Neural cell (in vitro differentiated cells): ENCODE measurements at regions not wholly inside any gene's neighbourhood (a gene's known extent, or its start where the extent isn't known, plus 50 kb on each side); places are given as distances from the start of the nearest gene placed in this dataset.

Experiments used
- H2AFZ ChIP-seq: fragments of 200-600, 300-800 bp; sonication (generic), shearing (Covaris generic); 2 replicates; pipeline ENCODE4 v1.6.0; 2014; ENCODE audit warnings: low read depth, mild to moderate bottlenecking, antibody characterized with exemption, low read length, moderate library complexity
- H3F3A ChIP-seq: fragments of 200-600 bp; shearing (Covaris generic); 2 replicates; pipeline ENCODE4 v1.6.1; 2016; ENCODE audit warnings: mild to moderate bottlenecking, moderate library complexity, mixed read lengths, antibody characterized with exemption, low read length; ENCODE audit not compliant: insufficient read depth, poor library complexity, severe bottlenecking
- H3K27ac ChIP-seq: fragments of 200-600, 300-800 bp; sonication (generic), shearing (Covaris generic); 2 replicates; pipeline ENCODE4 v1.5.1; 2014; ENCODE audit warnings: mild to moderate bottlenecking, low read length, moderate library complexity
- H3K27me3 ChIP-seq: fragments of 300-800, 200-600 bp; sonication (generic), shearing (Covaris generic); 2 replicates; pipeline ENCODE4 v1.6.0; 2014; ENCODE audit warnings: mild to moderate bottlenecking, low read depth, low read length, moderate library complexity; ENCODE audit not compliant: insufficient read depth
- H3K36me3 ChIP-seq: fragments of 300-800, 200-600 bp; sonication (generic), shearing (Covaris generic); 2 replicates; pipeline ENCODE4 v1.5.1; 2014; ENCODE audit warnings: mild to moderate bottlenecking, antibody characterized with exemption, low read length, moderate library complexity; ENCODE audit not compliant: insufficient read depth
- H3K4me2 ChIP-seq: fragments of 300-800, 200-600 bp; sonication (generic), shearing (Covaris generic); 2 replicates; pipeline ENCODE4 v1.6.0; 2014; ENCODE audit warnings: mild to moderate bottlenecking, low read length
- H3K4me3 ChIP-seq: fragments of 300-800, 200-600 bp; sonication (generic), shearing (Covaris generic); 2 replicates; pipeline ENCODE4 v1.5.1; 2014; ENCODE audit warnings: mild to moderate bottlenecking, low read length, moderate library complexity
- H3K79me2 ChIP-seq: fragments of 200-600 bp; shearing (Covaris generic); replicated peaks from 2 replicates; pipeline ENCODE4 v1.6.0; 2014; ENCODE audit warnings: mild to moderate bottlenecking, low read length, moderate library complexity; ENCODE audit not compliant: insufficient read depth
- H3K9ac ChIP-seq: fragments of 300-800, 200-600 bp; sonication (generic), shearing (Covaris generic); 2 replicates; pipeline ENCODE4 v1.6.1; 2016; ENCODE audit warnings: mild to moderate bottlenecking, low read length, mixed read lengths
- H3K9me2 ChIP-seq: fragments of 200-600 bp; shearing (Covaris generic); 2 replicates; pipeline ENCODE4 v1.6.1; 2016; ENCODE audit warnings: mild to moderate bottlenecking, low read length, mixed read lengths; ENCODE audit not compliant: insufficient read depth
- H3K9me3 ChIP-seq: fragments of 200-600, 300-800 bp; sonication (generic), shearing (Covaris generic); 2 replicates; pipeline ENCODE4 v1.6.1; 2016; ENCODE audit warnings: mild to moderate bottlenecking, mixed run types, low read length, moderate library complexity, mixed read lengths
- H4K20me1 ChIP-seq: fragments of 200-600 bp; shearing (Covaris generic); 2 replicates; pipeline ENCODE4 v1.6.1; 2016; ENCODE audit warnings: mild to moderate bottlenecking, mixed run types; ENCODE audit not compliant: insufficient read depth
- EP300 ChIP-seq: fragments of 450-650 bp; conservative IDR thresholded peaks from 2 replicates; pipeline ENCODE4 v1.6.1; 2014; ENCODE audit warnings: antibody characterized with exemption, mild to moderate bottlenecking, moderate library complexity; ENCODE audit not compliant: poor library complexity, severe bottlenecking
- EZH2 ChIP-seq: fragments of 200-600, 300-800 bp; shearing (Covaris generic), sonication (generic); IDR thresholded peaks from 2 replicates; pipeline ENCODE4 v1.6.1; 2014; ENCODE audit warnings: antibody characterized with exemption, low read length, borderline replicate concordance, mild to moderate bottlenecking; ENCODE audit not compliant: insufficient read depth, poor library complexity, severe bottlenecking
- MXI1 ChIP-seq: fragments of 450-650 bp; conservative IDR thresholded peaks from 2 replicates; pipeline ENCODE4 v1.6.1; 2014; ENCODE audit warnings: antibody characterized with exemption, mild to moderate bottlenecking; ENCODE audit not compliant: poor library complexity, severe bottlenecking
- POLR2AphosphoS5 ChIP-seq: IDR thresholded peaks from 2 replicates; pipeline ENCODE4 v1.6.1; 2012
- RAD21 ChIP-seq: fragments of 450-650 bp; conservative IDR thresholded peaks from 2 replicates; pipeline ENCODE4 v1.6.1; 2014; ENCODE audit warnings: antibody characterized with exemption, mild to moderate bottlenecking, moderate library complexity
- SMC3 ChIP-seq: fragments of 450-650 bp; conservative IDR thresholded peaks from 2 replicates; pipeline ENCODE4 v1.6.1; 2014; ENCODE audit warnings: antibody characterized with exemption, mild to moderate bottlenecking, moderate library complexity; ENCODE audit not compliant: poor library complexity
- TAF1 ChIP-seq: IDR thresholded peaks from 2 replicates; pipeline ENCODE4 v1.6.1; 2012; ENCODE audit warnings: low read depth
- TF ChIP-seq, protein P1 (sequence below): fragments of 450-650 bp; IDR thresholded peaks from 2 replicates; pipeline ENCODE4 v1.5.1; 2014; ENCODE audit warnings: antibody characterized with exemption, mild to moderate bottlenecking, moderate library complexity; ENCODE audit not compliant: poor library complexity, severe bottlenecking
- TF ChIP-seq, protein P2 (sequence below): IDR thresholded peaks from 2 replicates; pipeline ENCODE4 v1.6.1; 2012; ENCODE audit warnings: borderline replicate concordance

- Histone ChIP-seq H3K79me2 (no peaks in the 10 kb centered on the region), H3F3A (no peaks in the 10 kb centered on the region), H3K36me3 (no peaks in the 10 kb centered on the region), H3K27ac (no peak overlapping the region), H3K9me2 (no peaks in the 10 kb centered on the region), H3K9me3 (no peaks in the 10 kb centered on the region), H3K4me2 (no peak overlapping the region), H3K27me3 (no peaks in the 10 kb centered on the region), H3K9ac (no peak overlapping the region), H2AFZ (no peak overlapping the region), H3K4me3 (no peak overlapping the region), H4K20me1 (no peaks in the 10 kb centered on the region)
- no peak for TF ChIP-seq SMC3
- TF ChIP-seq, protein P1, sequence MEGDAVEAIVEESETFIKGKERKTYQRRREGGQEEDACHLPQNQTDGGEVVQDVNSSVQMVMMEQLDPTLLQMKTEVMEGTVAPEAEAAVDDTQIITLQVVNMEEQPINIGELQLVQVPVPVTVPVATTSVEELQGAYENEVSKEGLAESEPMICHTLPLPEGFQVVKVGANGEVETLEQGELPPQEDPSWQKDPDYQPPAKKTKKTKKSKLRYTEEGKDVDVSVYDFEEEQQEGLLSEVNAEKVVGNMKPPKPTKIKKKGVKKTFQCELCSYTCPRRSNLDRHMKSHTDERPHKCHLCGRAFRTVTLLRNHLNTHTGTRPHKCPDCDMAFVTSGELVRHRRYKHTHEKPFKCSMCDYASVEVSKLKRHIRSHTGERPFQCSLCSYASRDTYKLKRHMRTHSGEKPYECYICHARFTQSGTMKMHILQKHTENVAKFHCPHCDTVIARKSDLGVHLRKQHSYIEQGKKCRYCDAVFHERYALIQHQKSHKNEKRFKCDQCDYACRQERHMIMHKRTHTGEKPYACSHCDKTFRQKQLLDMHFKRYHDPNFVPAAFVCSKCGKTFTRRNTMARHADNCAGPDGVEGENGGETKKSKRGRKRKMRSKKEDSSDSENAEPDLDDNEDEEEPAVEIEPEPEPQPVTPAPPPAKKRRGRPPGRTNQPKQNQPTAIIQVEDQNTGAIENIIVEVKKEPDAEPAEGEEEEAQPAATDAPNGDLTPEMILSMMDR, result no peak
Observed at GRCh38 chr18:61062258-61062657, 271.0 kb upstream of the CDH20 start.

DNA sequence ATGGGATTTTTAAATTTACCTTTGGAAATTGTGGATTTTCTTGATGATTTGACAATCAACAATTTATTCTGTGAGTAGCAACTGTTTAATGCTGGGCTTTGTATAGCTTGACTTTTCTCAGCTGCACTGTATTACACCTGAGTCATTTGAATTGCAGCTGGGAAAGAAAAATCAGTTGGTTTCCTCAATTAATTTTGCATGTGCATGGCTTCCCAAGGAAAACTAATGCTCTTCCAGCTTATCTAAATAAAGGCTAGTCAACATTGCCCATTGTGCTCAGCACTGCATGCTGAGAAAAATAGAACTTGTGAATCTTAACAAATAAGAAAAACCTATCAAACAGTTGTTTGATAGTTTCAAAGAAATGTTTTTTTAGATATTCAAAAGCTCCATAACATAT is 268.3 kb upstream of the CDH20 start:
- no peaks in the 10 kb centered on the region for H3K9me3 ChIP-seq
- H3K4me3 ChIP-seq, result no peak overlapping the region
- no peak overlapping the region for H2AFZ ChIP-seq
- H3K79me2 ChIP-seq, result no peaks in the 10 kb centered on the region
- no peaks in the 10 kb centered on the region for H3K27me3 ChIP-seq
- H3K27ac ChIP-seq, result no peak overlapping the region
- H3K9me2 ChIP-seq, result no peaks in the 10 kb centered on the region
- no peaks in the 10 kb centered on the region for H3F3A ChIP-seq
- H3K36me3 ChIP-seq, result no peaks in the 10 kb centered on the region
- H3K9ac ChIP-seq, result no peak overlapping the region
- no peak overlapping the region for H3K4me2 ChIP-seq
- no peak for TF ChIP-seq TAF1
- TF ChIP-seq, protein P1, result no peak
- no peak for TF ChIP-seq EZH2
- no peak for TF ChIP-seq SMC3
- no peak for TF ChIP-seq EP300
- TF ChIP-seq RAD21, result no peak
- no peak for TF ChIP-seq POLR2AphosphoS5
- TF ChIP-seq, protein P2, sequence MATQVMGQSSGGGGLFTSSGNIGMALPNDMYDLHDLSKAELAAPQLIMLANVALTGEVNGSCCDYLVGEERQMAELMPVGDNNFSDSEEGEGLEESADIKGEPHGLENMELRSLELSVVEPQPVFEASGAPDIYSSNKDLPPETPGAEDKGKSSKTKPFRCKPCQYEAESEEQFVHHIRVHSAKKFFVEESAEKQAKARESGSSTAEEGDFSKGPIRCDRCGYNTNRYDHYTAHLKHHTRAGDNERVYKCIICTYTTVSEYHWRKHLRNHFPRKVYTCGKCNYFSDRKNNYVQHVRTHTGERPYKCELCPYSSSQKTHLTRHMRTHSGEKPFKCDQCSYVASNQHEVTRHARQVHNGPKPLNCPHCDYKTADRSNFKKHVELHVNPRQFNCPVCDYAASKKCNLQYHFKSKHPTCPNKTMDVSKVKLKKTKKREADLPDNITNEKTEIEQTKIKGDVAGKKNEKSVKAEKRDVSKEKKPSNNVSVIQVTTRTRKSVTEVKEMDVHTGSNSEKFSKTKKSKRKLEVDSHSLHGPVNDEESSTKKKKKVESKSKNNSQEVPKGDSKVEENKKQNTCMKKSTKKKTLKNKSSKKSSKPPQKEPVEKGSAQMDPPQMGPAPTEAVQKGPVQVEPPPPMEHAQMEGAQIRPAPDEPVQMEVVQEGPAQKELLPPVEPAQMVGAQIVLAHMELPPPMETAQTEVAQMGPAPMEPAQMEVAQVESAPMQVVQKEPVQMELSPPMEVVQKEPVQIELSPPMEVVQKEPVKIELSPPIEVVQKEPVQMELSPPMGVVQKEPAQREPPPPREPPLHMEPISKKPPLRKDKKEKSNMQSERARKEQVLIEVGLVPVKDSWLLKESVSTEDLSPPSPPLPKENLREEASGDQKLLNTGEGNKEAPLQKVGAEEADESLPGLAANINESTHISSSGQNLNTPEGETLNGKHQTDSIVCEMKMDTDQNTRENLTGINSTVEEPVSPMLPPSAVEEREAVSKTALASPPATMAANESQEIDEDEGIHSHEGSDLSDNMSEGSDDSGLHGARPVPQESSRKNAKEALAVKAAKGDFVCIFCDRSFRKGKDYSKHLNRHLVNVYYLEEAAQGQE, result no peak
- no peak for TF ChIP-seq MXI1
- no peaks in the 10 kb centered on the region for H4K20me1 ChIP-seq
